ENCODE measurements at regions not wholly inside any gene's neighbourhood (a gene's known extent, or its start where the extent isn't known, plus 50 kb on each side); places are given as distances from the start of the nearest gene placed in this dataset.

DNA sequence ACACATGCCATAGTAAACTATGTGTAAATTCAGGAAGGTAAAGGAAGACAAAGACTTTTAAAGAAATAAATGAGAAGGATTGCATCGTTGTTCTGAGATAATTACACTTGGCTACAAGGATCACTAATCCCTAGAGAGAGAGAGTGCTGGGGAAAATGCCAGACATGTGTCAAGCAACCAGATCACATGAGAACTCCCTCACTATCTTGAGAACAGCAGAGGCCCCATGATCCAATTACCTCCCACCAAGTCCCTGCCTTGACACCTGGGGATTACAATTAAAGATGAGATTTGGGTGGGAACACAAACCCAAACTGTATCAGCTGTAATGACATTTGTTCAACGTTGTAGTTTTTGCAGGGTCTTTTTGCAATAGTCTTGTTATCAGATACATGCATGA lies 1600.9 kb upstream of the MIR17HG start:
- Mint-ChIP-seq H3K4me3 (no peak overlapping the region), H3K4me1 (peaks cover 8% of the 10 kb centered on the region; the same call in 2 of the 3 replicates), H3K27ac (peak overlapping the region; percentile 81), H3K27me3 (ENCODE audit: insufficient read depth, low read depth, poor library complexity) (no peaks in the 10 kb centered on the region), H3K36me3 (ENCODE audit: low read depth) (no peaks in the 10 kb centered on the region), H3K9me3 (no peaks in the 10 kb centered on the region)
- no peak overlapping the region for H3K4me3 ChIP-seq
- no peak overlapping the region; the same call in 1 of the 2 replicates for H2AFZ ChIP-seq
- H3K4me2 ChIP-seq: 0 out of 2 replicates have a peak overlapping the region, but pooled peaks have one; percentile 9
- no peaks in the 10 kb centered on the region for H3F3A ChIP-seq (replicated peaks; ENCODE audit: low read depth)
- H3K4me1 ChIP-seq (ENCODE audit: insufficient read depth): peaks cover 3% of the 10 kb centered on the region; the same call in 1 of the 2 replicates
- H3K36me3 ChIP-seq (ENCODE audit: insufficient read depth): no peaks in the 10 kb centered on the region
- no peak for ATAC-seq
- H3K27me3 ChIP-seq (ENCODE audit: insufficient read depth): no peaks in the 10 kb centered on the region
- H3K79me2 ChIP-seq (replicated peaks; ENCODE audit: insufficient read depth): no peaks in the 10 kb centered on the region
- DNase-seq (ENCODE audit: low spot score): peak; percentile 19
- H3K27ac ChIP-seq (ENCODE audit: low read depth): no peak overlapping the region; the same call in 1 of the 2 replicates
- TF ChIP-seq, protein P1, sequence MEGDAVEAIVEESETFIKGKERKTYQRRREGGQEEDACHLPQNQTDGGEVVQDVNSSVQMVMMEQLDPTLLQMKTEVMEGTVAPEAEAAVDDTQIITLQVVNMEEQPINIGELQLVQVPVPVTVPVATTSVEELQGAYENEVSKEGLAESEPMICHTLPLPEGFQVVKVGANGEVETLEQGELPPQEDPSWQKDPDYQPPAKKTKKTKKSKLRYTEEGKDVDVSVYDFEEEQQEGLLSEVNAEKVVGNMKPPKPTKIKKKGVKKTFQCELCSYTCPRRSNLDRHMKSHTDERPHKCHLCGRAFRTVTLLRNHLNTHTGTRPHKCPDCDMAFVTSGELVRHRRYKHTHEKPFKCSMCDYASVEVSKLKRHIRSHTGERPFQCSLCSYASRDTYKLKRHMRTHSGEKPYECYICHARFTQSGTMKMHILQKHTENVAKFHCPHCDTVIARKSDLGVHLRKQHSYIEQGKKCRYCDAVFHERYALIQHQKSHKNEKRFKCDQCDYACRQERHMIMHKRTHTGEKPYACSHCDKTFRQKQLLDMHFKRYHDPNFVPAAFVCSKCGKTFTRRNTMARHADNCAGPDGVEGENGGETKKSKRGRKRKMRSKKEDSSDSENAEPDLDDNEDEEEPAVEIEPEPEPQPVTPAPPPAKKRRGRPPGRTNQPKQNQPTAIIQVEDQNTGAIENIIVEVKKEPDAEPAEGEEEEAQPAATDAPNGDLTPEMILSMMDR (conservative IDR thresholded peaks at IDR 0.05; ENCODE audit: low read depth in 2 of 2): no peak
- no peak for TF ChIP-seq EZH2phosphoT487 (IDR thresholded peaks at IDR 0.05; ENCODE audit: unreplicated experiment)
- TF ChIP-seq POLR2AphosphoS5 (IDR thresholded peaks at IDR 0.05; ENCODE audit: low read depth): no peak
- no peak for TF ChIP-seq ZNF114 (CRISPR knock-in tag; IDR thresholded peaks at IDR 0.05)
- no peak for TF ChIP-seq ZNF331 (CRISPR knock-in tag; IDR thresholded peaks at IDR 0.05; ENCODE audit: low read depth)
- TF ChIP-seq JUNB (IDR thresholded peaks at IDR 0.05; ENCODE audit: unreplicated experiment): no peak
- TF ChIP-seq CREB1 (CRISPR knock-in tag; IDR thresholded peaks at IDR 0.05; ENCODE audit: low read depth): no peak
- TF ChIP-seq, protein P2, sequence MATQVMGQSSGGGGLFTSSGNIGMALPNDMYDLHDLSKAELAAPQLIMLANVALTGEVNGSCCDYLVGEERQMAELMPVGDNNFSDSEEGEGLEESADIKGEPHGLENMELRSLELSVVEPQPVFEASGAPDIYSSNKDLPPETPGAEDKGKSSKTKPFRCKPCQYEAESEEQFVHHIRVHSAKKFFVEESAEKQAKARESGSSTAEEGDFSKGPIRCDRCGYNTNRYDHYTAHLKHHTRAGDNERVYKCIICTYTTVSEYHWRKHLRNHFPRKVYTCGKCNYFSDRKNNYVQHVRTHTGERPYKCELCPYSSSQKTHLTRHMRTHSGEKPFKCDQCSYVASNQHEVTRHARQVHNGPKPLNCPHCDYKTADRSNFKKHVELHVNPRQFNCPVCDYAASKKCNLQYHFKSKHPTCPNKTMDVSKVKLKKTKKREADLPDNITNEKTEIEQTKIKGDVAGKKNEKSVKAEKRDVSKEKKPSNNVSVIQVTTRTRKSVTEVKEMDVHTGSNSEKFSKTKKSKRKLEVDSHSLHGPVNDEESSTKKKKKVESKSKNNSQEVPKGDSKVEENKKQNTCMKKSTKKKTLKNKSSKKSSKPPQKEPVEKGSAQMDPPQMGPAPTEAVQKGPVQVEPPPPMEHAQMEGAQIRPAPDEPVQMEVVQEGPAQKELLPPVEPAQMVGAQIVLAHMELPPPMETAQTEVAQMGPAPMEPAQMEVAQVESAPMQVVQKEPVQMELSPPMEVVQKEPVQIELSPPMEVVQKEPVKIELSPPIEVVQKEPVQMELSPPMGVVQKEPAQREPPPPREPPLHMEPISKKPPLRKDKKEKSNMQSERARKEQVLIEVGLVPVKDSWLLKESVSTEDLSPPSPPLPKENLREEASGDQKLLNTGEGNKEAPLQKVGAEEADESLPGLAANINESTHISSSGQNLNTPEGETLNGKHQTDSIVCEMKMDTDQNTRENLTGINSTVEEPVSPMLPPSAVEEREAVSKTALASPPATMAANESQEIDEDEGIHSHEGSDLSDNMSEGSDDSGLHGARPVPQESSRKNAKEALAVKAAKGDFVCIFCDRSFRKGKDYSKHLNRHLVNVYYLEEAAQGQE (IDR thresholded peaks at IDR 0.05; ENCODE audit: unreplicated experiment): no peak
- no peak for TF ChIP-seq EZH2 (IDR thresholded peaks at IDR 0.05; ENCODE audit: low read depth, unreplicated experiment)
- TF ChIP-seq NANOG (IDR thresholded peaks at IDR 0.05; ENCODE audit: borderline replicate concordance): no peak
- TF ChIP-seq, protein P3, sequence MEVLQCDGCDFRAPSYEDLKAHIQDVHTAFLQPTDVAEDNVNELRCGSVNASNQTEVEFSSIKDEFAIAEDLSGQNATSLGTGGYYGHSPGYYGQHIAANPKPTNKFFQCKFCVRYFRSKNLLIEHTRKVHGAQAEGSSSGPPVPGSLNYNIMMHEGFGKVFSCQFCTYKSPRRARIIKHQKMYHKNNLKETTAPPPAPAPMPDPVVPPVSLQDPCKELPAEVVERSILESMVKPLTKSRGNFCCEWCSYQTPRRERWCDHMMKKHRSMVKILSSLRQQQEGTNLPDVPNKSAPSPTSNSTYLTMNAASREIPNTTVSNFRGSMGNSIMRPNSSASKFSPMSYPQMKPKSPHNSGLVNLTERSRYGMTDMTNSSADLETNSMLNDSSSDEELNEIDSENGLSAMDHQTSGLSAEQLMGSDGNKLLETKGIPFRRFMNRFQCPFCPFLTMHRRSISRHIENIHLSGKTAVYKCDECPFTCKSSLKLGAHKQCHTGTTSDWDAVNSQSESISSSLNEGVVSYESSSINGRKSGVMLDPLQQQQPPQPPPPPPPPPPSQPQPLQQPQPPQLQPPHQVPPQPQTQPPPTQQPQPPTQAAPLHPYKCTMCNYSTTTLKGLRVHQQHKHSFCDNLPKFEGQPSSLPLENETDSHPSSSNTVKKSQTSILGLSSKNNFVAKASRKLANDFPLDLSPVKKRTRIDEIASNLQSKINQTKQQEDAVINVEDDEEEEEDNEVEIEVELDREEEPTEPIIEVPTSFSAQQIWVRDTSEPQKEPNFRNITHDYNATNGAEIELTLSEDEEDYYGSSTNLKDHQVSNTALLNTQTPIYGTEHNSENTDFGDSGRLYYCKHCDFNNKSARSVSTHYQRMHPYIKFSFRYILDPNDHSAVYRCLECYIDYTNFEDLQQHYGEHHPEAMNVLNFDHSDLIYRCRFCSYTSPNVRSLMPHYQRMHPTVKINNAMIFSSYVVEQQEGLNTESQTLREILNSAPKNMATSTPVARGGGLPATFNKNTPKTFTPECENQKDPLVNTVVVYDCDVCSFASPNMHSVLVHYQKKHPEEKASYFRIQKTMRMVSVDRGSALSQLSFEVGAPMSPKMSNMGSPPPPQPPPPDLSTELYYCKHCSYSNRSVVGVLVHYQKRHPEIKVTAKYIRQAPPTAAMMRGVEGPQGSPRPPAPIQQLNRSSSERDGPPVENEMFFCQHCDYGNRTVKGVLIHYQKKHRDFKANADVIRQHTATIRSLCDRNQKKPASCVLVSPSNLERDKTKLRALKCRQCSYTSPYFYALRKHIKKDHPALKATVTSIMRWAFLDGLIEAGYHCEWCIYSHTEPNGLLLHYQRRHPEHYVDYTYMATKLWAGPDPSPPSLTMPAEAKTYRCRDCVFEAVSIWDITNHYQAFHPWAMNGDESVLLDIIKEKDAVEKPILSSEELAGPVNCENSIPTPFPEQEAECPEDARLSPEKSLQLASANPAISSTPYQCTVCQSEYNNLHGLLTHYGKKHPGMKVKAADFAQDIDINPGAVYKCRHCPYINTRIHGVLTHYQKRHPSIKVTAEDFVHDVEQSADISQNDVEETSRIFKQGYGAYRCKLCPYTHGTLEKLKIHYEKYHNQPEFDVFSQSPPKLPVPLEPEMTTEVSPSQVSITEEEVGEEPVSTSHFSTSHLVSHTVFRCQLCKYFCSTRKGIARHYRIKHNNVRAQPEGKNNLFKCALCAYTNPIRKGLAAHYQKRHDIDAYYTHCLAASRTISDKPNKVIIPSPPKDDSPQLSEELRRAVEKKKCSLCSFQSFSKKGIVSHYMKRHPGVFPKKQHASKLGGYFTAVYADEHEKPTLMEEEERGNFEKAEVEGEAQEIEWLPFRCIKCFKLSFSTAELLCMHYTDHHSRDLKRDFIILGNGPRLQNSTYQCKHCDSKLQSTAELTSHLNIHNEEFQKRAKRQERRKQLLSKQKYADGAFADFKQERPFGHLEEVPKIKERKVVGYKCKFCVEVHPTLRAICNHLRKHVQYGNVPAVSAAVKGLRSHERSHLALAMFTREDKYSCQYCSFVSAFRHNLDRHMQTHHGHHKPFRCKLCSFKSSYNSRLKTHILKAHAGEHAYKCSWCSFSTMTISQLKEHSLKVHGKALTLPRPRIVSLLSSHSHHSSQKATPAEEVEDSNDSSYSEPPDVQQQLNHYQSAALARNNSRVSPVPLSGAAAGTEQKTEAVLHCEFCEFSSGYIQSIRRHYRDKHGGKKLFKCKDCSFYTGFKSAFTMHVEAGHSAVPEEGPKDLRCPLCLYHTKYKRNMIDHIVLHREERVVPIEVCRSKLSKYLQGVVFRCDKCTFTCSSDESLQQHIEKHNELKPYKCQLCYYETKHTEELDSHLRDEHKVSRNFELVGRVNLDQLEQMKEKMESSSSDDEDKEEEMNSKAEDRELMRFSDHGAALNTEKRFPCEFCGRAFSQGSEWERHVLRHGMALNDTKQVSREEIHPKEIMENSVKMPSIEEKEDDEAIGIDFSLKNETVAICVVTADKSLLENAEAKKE (CRISPR knock-in tag; IDR thresholded peaks at IDR 0.05): no peak
- TF ChIP-seq, protein P4, sequence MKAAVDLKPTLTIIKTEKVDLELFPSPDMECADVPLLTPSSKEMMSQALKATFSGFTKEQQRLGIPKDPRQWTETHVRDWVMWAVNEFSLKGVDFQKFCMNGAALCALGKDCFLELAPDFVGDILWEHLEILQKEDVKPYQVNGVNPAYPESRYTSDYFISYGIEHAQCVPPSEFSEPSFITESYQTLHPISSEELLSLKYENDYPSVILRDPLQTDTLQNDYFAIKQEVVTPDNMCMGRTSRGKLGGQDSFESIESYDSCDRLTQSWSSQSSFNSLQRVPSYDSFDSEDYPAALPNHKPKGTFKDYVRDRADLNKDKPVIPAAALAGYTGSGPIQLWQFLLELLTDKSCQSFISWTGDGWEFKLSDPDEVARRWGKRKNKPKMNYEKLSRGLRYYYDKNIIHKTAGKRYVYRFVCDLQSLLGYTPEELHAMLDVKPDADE (IDR thresholded peaks at IDR 0.05): no peak
- TF ChIP-seq STAT1 (IDR thresholded peaks at IDR 0.05; ENCODE audit: unreplicated experiment): no peak
- no peaks in the 10 kb centered on the region for H3K9me2 ChIP-seq (ENCODE audit: insufficient read depth)
- H4K20me1 ChIP-seq (replicated peaks; ENCODE audit: insufficient read depth): no peaks in the 10 kb centered on the region

Measured in GM23338 (cell line).